PC-3 (cell line): ENCODE measurements at regions not wholly inside any gene's neighbourhood (a gene's known extent, or its start where the extent isn't known, plus 50 kb on each side); places are given as distances from the start of the nearest gene placed in this dataset.

Source experiments
- ATAC-seq: fragments of 200-7000 bp; cut with Tn5 transposase; 2 replicates; pipeline ENCODE4 v1.9.1; 2020; ENCODE audit warnings: mild to moderate bottlenecking, moderate library complexity
- BruUV-seq: library from RNA; stranded (reverse); fragments of 400-500 nt; replicated peaks from 2 replicates; lab custom pipeline; 2021; lab: Mats Ljungman, UMichigan
- CTCF ChIA-PET: fragments of 300-600 bp; sonication (Branson Sonifier 250); formaldehyde crosslinking; loops from one replicate; lab custom pipeline; 2022; ENCODE audit warnings: antibody characterized with exemption; lab: Charles Lee
- POLR2A ChIA-PET: fragments of 300-600 bp; sonication (Branson Sonifier 250); formaldehyde crosslinking; loops from one replicate; lab custom pipeline; 2022; ENCODE audit warnings: antibody characterized with exemption; ENCODE audit not compliant: unreplicated experiment; lab: Charles Lee
- DNase-seq: peaks from one replicate; pipeline ENCODE4 v3.0.0-alpha.2; 2015
- H2AFZ ChIP-seq: fragments of 300-600 bp; sonication (generic); 2 replicates; pipeline ENCODE4 v1.6.0; 2016; ENCODE audit warnings: antibody characterized with exemption, low read length
- H3F3A ChIP-seq: fragments of 300-600 bp; sonication (generic); one replicate; pipeline ENCODE4 v1.6.0; 2017; ENCODE audit warnings: antibody characterized with exemption, low read length, control low read depth, mild to moderate bottlenecking; ENCODE audit not compliant: unreplicated experiment
- H3K27ac ChIP-seq: fragments of 300-600 bp; sonication (generic); 2 replicates; pipeline ENCODE4 v1.5.1; 2016; ENCODE audit warnings: mild to moderate bottlenecking, low read length
- H3K27me3 ChIP-seq: fragments of 300-600 bp; sonication (generic); 2 replicates; pipeline ENCODE4 v1.6.1; 2016; ENCODE audit warnings: low read length, mixed read lengths
- H3K36me3 ChIP-seq: fragments of 300-600 bp; sonication (generic); 2 replicates; pipeline ENCODE4 v1.6.1; 2016; ENCODE audit warnings: low read depth, mixed run types, low read length, mixed read lengths
- H3K4me1 ChIP-seq: fragments of 300-600 bp; sonication (generic); 2 replicates; pipeline ENCODE4 v1.5.1; 2016; ENCODE audit warnings: low read length; ENCODE audit not compliant: insufficient read depth
- H3K4me2 ChIP-seq: fragments of 300-600 bp; sonication (generic); 2 replicates; pipeline ENCODE4 v1.6.0; 2016; ENCODE audit warnings: low read length
- H3K4me3 ChIP-seq: fragments of 300-600 bp; sonication (generic); 2 replicates; pipeline ENCODE4 v1.5.1; 2016; ENCODE audit warnings: mild to moderate bottlenecking, low read length, mixed read lengths
- H3K79me2 ChIP-seq: fragments of 300-600 bp; sonication (generic); 2 replicates; pipeline ENCODE4 v1.6.1; 2017; ENCODE audit warnings: low read length, mixed read lengths
- H3K9ac ChIP-seq: fragments of 300-600 bp; sonication (generic); 2 replicates; pipeline ENCODE4 v1.6.0; 2016; ENCODE audit warnings: mild to moderate bottlenecking, low read length
- H3K9me2 ChIP-seq: fragments of 300-600 bp; sonication (generic); replicated peaks from 2 replicates; pipeline ENCODE4 v1.6.1; 2016; ENCODE audit warnings: mixed run types, low read length, mixed read lengths
- H3K9me3 ChIP-seq: fragments of 300-600 bp; sonication (generic); 2 replicates; pipeline ENCODE4 v1.6.1; 2016; ENCODE audit warnings: low read length, mixed read lengths
- H4K20me1 ChIP-seq: fragments of 300-600 bp; sonication (generic); 2 replicates; pipeline ENCODE4 v1.6.1; 2016; ENCODE audit warnings: low read length, mixed read lengths
- EZH2 ChIP-seq: fragments of 300-600 bp; sonication (generic); IDR thresholded peaks from one replicate; pipeline ENCODE4 v1.6.1; 2017; ENCODE audit warnings: antibody characterized with exemption, mild to moderate bottlenecking, low read length; ENCODE audit not compliant: unreplicated experiment
- EZH2phosphoT487 ChIP-seq: fragments of 300-600 bp; sonication (generic); IDR thresholded peaks from 2 replicates; pipeline ENCODE4 v1.6.1; 2018; ENCODE audit warnings: mild to moderate bottlenecking, antibody characterized with exemption, low read length, borderline replicate concordance
- intact Hi-C: fragments of 100-400 bp; cut with micrococcal nuclease; formaldehyde crosslinking; loops from 2 replicates; pipeline ENCODE4 v1.9.0; 2023
- TF ChIP-seq, protein P1 (sequence below): fragments of 300-600 bp; sonication (generic); conservative IDR thresholded peaks from 2 replicates; pipeline ENCODE4 v1.5.1; 2017; ENCODE audit warnings: antibody characterized with exemption, low read depth, mild to moderate bottlenecking, low read length

DNA sequence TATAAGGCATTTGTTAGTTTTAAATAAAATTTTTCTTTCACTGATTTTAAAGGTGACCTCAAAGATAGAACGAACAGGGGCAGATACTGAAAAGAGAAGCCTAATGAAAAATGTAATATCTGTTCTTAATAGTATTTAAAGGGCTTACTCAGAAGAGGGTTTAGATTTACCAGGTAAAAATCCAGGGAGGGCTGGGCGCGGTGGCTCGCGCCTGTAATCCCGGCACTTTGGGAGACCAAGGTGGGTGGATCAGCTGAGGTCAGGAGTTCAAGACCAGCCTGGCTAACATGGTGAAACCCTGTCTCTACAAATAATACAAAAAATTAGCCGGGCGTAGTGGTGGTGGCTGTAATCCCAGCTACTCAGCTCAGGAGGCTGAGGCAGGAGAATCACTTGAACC lies 108.3 kb upstream of the CNTNAP2 start:
- Histone ChIP-seq H3F3A (no peaks in the 10 kb centered on the region), H3K36me3 (no peaks in the 10 kb centered on the region), H3K9me3 (no peaks in the 10 kb centered on the region), H4K20me1 (no peaks in the 10 kb centered on the region), H3K27ac (no peak overlapping the region), H3K9me2 (no peaks in the 10 kb centered on the region), H3K9ac (no peak overlapping the region), H3K27me3 (no peaks in the 10 kb centered on the region), H3K4me1 (0 out of 2 replicates have a peak, but pooled peaks cover 3% of the 10 kb centered on the region), H2AFZ (no peak overlapping the region), H3K79me2 (no peaks in the 10 kb centered on the region), H3K4me3 (no peak overlapping the region), H3K4me2 (no peak overlapping the region)
- intact Hi-C loops: no loop called here
- no peak for TF ChIP-seq EZH2
- no peak for TF ChIP-seq EZH2phosphoT487
- TF ChIP-seq, protein P1, sequence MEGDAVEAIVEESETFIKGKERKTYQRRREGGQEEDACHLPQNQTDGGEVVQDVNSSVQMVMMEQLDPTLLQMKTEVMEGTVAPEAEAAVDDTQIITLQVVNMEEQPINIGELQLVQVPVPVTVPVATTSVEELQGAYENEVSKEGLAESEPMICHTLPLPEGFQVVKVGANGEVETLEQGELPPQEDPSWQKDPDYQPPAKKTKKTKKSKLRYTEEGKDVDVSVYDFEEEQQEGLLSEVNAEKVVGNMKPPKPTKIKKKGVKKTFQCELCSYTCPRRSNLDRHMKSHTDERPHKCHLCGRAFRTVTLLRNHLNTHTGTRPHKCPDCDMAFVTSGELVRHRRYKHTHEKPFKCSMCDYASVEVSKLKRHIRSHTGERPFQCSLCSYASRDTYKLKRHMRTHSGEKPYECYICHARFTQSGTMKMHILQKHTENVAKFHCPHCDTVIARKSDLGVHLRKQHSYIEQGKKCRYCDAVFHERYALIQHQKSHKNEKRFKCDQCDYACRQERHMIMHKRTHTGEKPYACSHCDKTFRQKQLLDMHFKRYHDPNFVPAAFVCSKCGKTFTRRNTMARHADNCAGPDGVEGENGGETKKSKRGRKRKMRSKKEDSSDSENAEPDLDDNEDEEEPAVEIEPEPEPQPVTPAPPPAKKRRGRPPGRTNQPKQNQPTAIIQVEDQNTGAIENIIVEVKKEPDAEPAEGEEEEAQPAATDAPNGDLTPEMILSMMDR: no peak
- CTCF ChIA-PET: interaction anchor here (0.6 kb wide), 1 partner anchor 27 kb away, joined by 5 read pairs; no protein-coding TSS in a partner anchor
- no peak for DNase-seq
- ATAC-seq: no peak
- no TSS peak for BruUV-seq
- POLR2A ChIA-PET: no interaction called here

DNA sequence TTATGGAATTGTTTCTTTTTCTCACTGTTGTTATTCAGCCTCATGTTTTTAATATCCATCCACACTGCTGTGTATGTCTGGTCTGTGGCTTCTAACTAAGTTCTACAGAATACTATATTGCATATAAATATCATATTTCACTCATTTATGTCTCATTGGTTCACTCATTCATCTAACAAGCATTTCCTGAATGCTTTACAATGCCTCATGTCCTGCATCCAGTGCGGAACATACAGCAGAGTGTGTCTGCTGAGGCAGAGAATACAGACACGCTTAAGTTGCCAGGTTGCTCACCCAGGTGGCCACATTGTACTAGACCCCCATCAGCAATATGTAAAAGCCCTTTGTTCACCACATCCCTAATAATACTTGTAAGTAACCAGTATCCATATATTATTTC lies 111.8 kb upstream of the CNTNAP2 start:
- Histone ChIP-seq H3K9ac (no peak overlapping the region), H4K20me1 (no peaks in the 10 kb centered on the region), H2AFZ (no peak overlapping the region; the same call in 1 of the 2 replicates), H3F3A (no peaks in the 10 kb centered on the region), H3K79me2 (no peaks in the 10 kb centered on the region), H3K27ac (no peak overlapping the region), H3K9me3 (no peaks in the 10 kb centered on the region), H3K9me2 (no peaks in the 10 kb centered on the region), H3K4me2 (peak overlapping the region; percentile 10; the same call in 1 of the 2 replicates), H3K36me3 (no peaks in the 10 kb centered on the region), H3K4me1 (0 out of 2 replicates have a peak, but pooled peaks cover 3% of the 10 kb centered on the region), H3K27me3 (no peaks in the 10 kb centered on the region), H3K4me3 (peak overlapping the region; percentile 9; the same call in 1 of the 2 replicates)
- BruUV-seq: no TSS peak
- ChIA-PET POLR2A (no interaction called here), CTCF (no interaction called here)
- peak; percentile 34 for DNase-seq
- peak; percentile 87 for ATAC-seq
- TF ChIP-seq EZH2 (no peak), EZH2phosphoT487 (no peak)
- TF ChIP-seq, protein P1: no peak
- intact Hi-C loops: no loop called here

DNA sequence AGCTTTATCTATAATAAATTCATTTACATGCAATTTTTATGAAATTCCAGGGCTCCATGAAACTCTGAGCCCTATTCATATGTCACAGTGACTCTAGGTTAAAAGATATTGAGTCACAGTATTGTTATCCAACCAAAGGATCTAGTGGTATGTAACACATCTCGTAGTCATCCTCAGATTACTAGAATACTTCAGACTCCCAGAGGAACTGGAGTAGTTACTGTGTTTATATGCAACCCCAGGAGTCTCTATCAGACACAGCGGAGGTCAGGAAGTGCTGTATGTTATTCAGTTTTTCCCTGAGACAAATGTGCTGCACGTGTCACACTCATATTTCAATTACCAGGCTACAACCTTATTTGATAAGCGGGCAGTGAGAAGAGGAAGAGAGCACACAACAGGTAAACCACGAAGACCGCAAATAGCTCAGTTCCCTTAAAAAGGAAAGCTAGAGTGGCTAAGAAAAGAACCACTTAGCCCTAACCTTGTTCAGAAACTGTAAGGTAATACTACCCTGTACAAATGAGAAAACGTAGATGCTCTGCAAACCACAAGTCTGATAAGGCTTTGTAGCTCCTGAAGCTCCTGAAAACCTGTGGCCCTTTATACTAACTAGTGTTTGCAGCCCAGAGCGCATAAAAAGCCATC lies 114.0 kb upstream of the CNTNAP2 start:
- POLR2A ChIA-PET: no interaction called here
- H3K79me2 ChIP-seq: no peaks in the 10 kb centered on the region
- TF ChIP-seq EZH2: no peak
- TF ChIP-seq, protein P1: no peak
- TF ChIP-seq EZH2phosphoT487: no peak
- H3K9ac ChIP-seq: no peak overlapping the region
- no peaks in the 10 kb centered on the region for H3F3A ChIP-seq
- H3K4me1 ChIP-seq: 0 out of 2 replicates have a peak, but pooled peaks cover 3% of the 10 kb centered on the region
- no peaks in the 10 kb centered on the region for H3K9me3 ChIP-seq
- peak; percentile 8 for DNase-seq
- no peak for ATAC-seq
- CTCF ChIA-PET: no interaction called here
- H3K4me3 ChIP-seq: no peak overlapping the region
- no peaks in the 10 kb centered on the region for H4K20me1 ChIP-seq
- no peaks in the 10 kb centered on the region for H3K9me2 ChIP-seq
- no peaks in the 10 kb centered on the region for H3K36me3 ChIP-seq
- H3K27ac ChIP-seq: no peak overlapping the region
- BruUV-seq: no TSS peak
- H3K4me2 ChIP-seq: no peak overlapping the region
- intact Hi-C loops: no loop called here
- no peaks in the 10 kb centered on the region for H3K27me3 ChIP-seq
- H2AFZ ChIP-seq: no peak overlapping the region
